SK-N-SH (cell line): ENCODE measurements at regions not wholly inside any gene's neighbourhood (a gene's known extent, or its start where the extent isn't known, plus 50 kb on each side); places are given as distances from the start of the nearest gene placed in this dataset.

Experiments used
- CTCF ChIP-seq: fragments of 200-600 bp; sonication (generic); IDR thresholded peaks from 2 replicates; pipeline ENCODE4 v1.6.1; 2017; ENCODE audit warnings: antibody characterized with exemption, mild to moderate bottlenecking, moderate library complexity
- ELF1 ChIP-seq: IDR thresholded peaks from 2 replicates; pipeline ENCODE4 v1.4.0; 2012
- NRF1 ChIP-seq: IDR thresholded peaks from 2 replicates; pipeline ENCODE4 v1.6.1; 2012; ENCODE audit warnings: low read depth, mild to moderate bottlenecking, low read length
- RAD21 ChIP-seq: IDR thresholded peaks from 2 replicates; pipeline ENCODE4 v1.6.1; 2012; ENCODE audit warnings: mild to moderate bottlenecking, low read length

DNA sequence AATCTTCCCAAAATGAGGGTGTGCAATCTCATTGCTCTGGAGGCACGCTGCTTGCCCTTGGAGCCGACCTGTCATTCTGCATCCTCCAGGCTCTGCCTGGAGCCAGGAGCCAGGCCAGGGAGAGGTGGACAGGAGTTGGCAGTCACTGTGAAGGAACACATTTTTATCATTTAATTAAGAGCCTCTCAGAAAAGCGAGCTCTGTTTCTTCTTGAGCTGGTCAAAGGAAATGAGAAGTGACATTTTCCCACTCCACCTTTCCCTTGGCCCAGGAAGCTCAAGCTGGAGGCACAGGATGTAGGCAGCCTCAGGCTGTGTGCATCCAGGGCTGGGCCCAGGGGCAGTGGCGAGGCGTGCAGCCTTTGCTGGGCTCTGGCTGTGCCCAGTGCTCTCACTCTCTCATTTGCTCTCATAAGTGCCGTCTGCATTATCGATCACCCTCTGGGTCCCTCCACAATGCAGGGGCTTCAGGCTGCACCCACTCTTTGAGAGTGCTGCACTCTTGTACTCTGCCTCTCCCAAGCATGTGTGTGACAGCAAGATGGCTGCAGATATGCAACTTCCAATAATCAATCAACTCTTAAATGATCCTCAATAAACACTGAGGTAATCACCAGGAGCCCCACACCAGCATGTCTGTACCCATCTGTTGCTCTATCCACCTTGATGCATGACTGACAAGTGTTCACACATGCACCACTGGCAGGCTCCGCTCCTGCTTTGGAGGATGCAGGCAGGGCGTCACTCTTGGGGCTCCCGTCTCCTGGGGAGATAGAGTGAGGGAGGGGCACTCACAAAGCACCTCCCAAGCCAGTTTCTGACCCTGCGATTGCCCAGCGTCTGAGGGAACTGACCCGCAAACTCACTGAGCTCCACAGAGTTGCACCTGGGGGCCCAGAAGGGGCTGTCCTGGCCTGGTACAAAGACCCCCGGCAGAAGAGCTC is 171.4 kb downstream of the ZNF248 start:
- TF ChIP-seq NRF1 (no peak), CTCF (no peak), RAD21 (no peak), ELF1 (no peak)
